HEK293 (cell line): ENCODE measurements at regions not wholly inside any gene's neighbourhood (a gene's known extent, or its start where the extent isn't known, plus 50 kb on each side); places are given as distances from the start of the nearest gene placed in this dataset.

Experiments used
- CTCF ChIA-PET: fragments of 350-600 bp; formaldehyde crosslinking; extraction: SDS; loops from one replicate; lab custom pipeline; 2021; ENCODE audit warnings: antibody characterized with exemption; lab: Yijun Ruan, JAX
- POLR2A ChIA-PET: fragments of 300-600 bp; formaldehyde crosslinking; extraction: SDS; loops from one replicate; lab custom pipeline; 2020; ENCODE audit warnings: antibody characterized with exemption, inconsistent platforms; lab: Yijun Ruan, JAX
- H3K27ac ChIP-seq: fragments of 200-500 bp; sonication (Bioruptor generic); 2 replicates; pipeline ENCODE4 v1.5.1; 2014; ENCODE audit warnings: low read depth, low read length, control low read depth, inconsistent platforms; ENCODE audit errors: extremely low read depth
- H3K36me3 ChIP-seq, 2 experiments: fragments of 200-500 bp in 1 of 2; sonication (Bioruptor generic) in 1 of 2; 1 replicate in 1 of 2; 2 replicates in 1 of 2; pipeline ENCODE4 v1.5.1; 2014 to 2017; ENCODE audit warnings: inconsistent platforms in 2 of 2, low read length in 2 of 2; ENCODE audit not compliant: control insufficient read depth in 2 of 2, insufficient read depth in 1 of 2
- H3K4me1 ChIP-seq: fragments of 200-500 bp; sonication (Bioruptor generic); 2 replicates; pipeline ENCODE4 v1.5.1; 2014; ENCODE audit warnings: mild to moderate bottlenecking, low read length, inconsistent platforms; ENCODE audit not compliant: control insufficient read depth, insufficient read depth
- H3K4me3 ChIP-seq: 2 replicates; pipeline ENCODE4 v1.5.1; 2011; ENCODE audit warnings: low read depth, mild to moderate bottlenecking, control low read depth, low read length, moderate library complexity
- H3K9me3 ChIP-seq: fragments of 200-500 bp; sonication (Bioruptor generic); 2 replicates; pipeline ENCODE4 v1.5.1; 2014; ENCODE audit warnings: low read depth, low read length, inconsistent platforms; ENCODE audit not compliant: control insufficient read depth, insufficient read depth
- BCL11B ChIP-seq: fragments of 450-650 bp; formaldehyde crosslinking; IDR thresholded peaks from 2 replicates; pipeline ENCODE4 v1.5.1; 2016; ENCODE audit warnings: low read depth, missing biosample characterization, missing genetic modification characterization
- GLI4 ChIP-seq: fragments of 450-650 bp; formaldehyde crosslinking; IDR thresholded peaks from 2 replicates; pipeline ENCODE4 v1.5.1; 2016; ENCODE audit warnings: missing biosample characterization, missing genetic modification characterization
- PRDM10 ChIP-seq: fragments of 450-650 bp; formaldehyde crosslinking; IDR thresholded peaks from 2 replicates; pipeline ENCODE4 v1.5.1; 2016; ENCODE audit warnings: missing biosample characterization, missing genetic modification characterization
- PRDM4 ChIP-seq: fragments of 450-650 bp; formaldehyde crosslinking; IDR thresholded peaks from 2 replicates; pipeline ENCODE4 v1.5.1; 2017; ENCODE audit warnings: missing biosample characterization, missing genetic modification characterization
- TSHZ1 ChIP-seq: fragments of 450-650 bp; formaldehyde crosslinking; IDR thresholded peaks from 2 replicates; pipeline ENCODE4 v1.5.1; 2016; ENCODE audit warnings: missing biosample characterization, missing genetic modification characterization, borderline replicate concordance
- YY1 ChIP-seq: fragments of 450-650 bp; formaldehyde crosslinking; IDR thresholded peaks from 2 replicates; pipeline ENCODE4 v1.5.1; 2018; ENCODE audit warnings: missing biosample characterization, missing genetic modification characterization
- ZBTB20 ChIP-seq: fragments of 450-650 bp; formaldehyde crosslinking; IDR thresholded peaks from 2 replicates; pipeline ENCODE4 v1.5.1; 2016; ENCODE audit warnings: missing biosample characterization, missing genetic modification characterization
- ZIC2 ChIP-seq: fragments of 450-650 bp; formaldehyde crosslinking; IDR thresholded peaks from 2 replicates; pipeline ENCODE4 v1.5.1; 2016; ENCODE audit warnings: missing biosample characterization, missing genetic modification characterization
- ZNF146 ChIP-seq: fragments of 450-650 bp; formaldehyde crosslinking; IDR thresholded peaks from 2 replicates; pipeline ENCODE4 v1.5.1; 2016; ENCODE audit warnings: missing biosample characterization, missing genetic modification characterization
- ZNF157 ChIP-seq: fragments of 450-650 bp; formaldehyde crosslinking; IDR thresholded peaks from 2 replicates; pipeline ENCODE4 v1.5.1; 2016; ENCODE audit warnings: missing biosample characterization, missing genetic modification characterization
- ZNF19 ChIP-seq: fragments of 450-650 bp; formaldehyde crosslinking; IDR thresholded peaks from 2 replicates; pipeline ENCODE4; 2016; ENCODE audit warnings: missing biosample characterization, missing genetic modification characterization, low read depth
- ZNF274 ChIP-seq, 2 experiments: fragments of 200-500 bp in 1 of 2; fragments of 450-650 bp in 1 of 2; sonication (Bioruptor generic) in 1 of 2; formaldehyde crosslinking in 1 of 2; IDR thresholded peaks; 2 replicates each; pipeline versions ENCODE4 v1.5.1 to v1.6.1; 2014 to 2016; ENCODE audit warnings: borderline replicate concordance in 1 of 2, inconsistent platforms in 1 of 2, low read length in 1 of 2, missing biosample characterization in 1 of 2, missing genetic modification characterization in 1 of 2
- ZNF416 ChIP-seq: fragments of 450-650 bp; formaldehyde crosslinking; IDR thresholded peaks from 2 replicates; pipeline ENCODE4 v1.5.1; 2016; ENCODE audit warnings: missing biosample characterization, missing genetic modification characterization
- ZNF433 ChIP-seq: fragments of 450-650 bp; formaldehyde crosslinking; IDR thresholded peaks from 2 replicates; pipeline ENCODE4 v1.5.1; 2016; ENCODE audit warnings: missing biosample characterization, missing genetic modification characterization, low read depth
- ZNF585B ChIP-seq: fragments of 450-650 bp; formaldehyde crosslinking; IDR thresholded peaks from 2 replicates; pipeline ENCODE4 v1.5.1; 2016; ENCODE audit warnings: missing biosample characterization, missing genetic modification characterization
- ZNF621 ChIP-seq: fragments of 450-650 bp; formaldehyde crosslinking; IDR thresholded peaks from 2 replicates; pipeline ENCODE4 v1.5.1; 2017; ENCODE audit warnings: missing biosample characterization, missing genetic modification characterization
- ZNF660 ChIP-seq: fragments of 450-650 bp; IDR thresholded peaks from 2 replicates; pipeline ENCODE4 v1.5.1; 2018; ENCODE audit warnings: missing biosample characterization, mild to moderate bottlenecking, missing genetic modification characterization
- ZNF704 ChIP-seq: fragments of 450-650 bp; formaldehyde crosslinking; IDR thresholded peaks from 2 replicates; pipeline ENCODE4 v1.5.1; 2016; ENCODE audit warnings: missing biosample characterization, missing genetic modification characterization
- TF ChIP-seq, protein P1 (sequence below): fragments of 450-650 bp; IDR thresholded peaks from 2 replicates; pipeline ENCODE4 v1.5.1; 2018; ENCODE audit warnings: missing biosample characterization, mild to moderate bottlenecking, missing genetic modification characterization
- TF ChIP-seq, protein P2 (sequence below): fragments of 450-650 bp; formaldehyde crosslinking; conservative IDR thresholded peaks from 2 replicates; pipeline ENCODE4 v1.5.1; 2016; ENCODE audit warnings: low read depth, missing biosample characterization, missing genetic modification characterization

- TF ChIP-seq PRDM10 (tag by site-specific recombination) = no peak
- TF ChIP-seq ZNF157 = no peak
- no peak for TF ChIP-seq ZNF433 (tag by site-specific recombination)
- no peak for TF ChIP-seq YY1
Observed at GRCh38 chr12:127257366-127257935, 1009.5 kb upstream of the TMEM132C start (continued).

GRCh38 chr12:127260531-127260930, 1006.4 kb upstream of the TMEM132C start:
- POLR2A ChIA-PET = no interaction called here
- CTCF ChIA-PET = no interaction called here
- H3K27ac ChIP-seq = no peak overlapping the region
- no peaks in the 10 kb centered on the region for H3K9me3 ChIP-seq
- H3K36me3 ChIP-seq = no peaks in the 10 kb centered on the region
- H3K4me1 ChIP-seq = no peaks in the 10 kb centered on the region
- no peak overlapping the region for H3K4me3 ChIP-seq
- TF ChIP-seq, protein P1, sequence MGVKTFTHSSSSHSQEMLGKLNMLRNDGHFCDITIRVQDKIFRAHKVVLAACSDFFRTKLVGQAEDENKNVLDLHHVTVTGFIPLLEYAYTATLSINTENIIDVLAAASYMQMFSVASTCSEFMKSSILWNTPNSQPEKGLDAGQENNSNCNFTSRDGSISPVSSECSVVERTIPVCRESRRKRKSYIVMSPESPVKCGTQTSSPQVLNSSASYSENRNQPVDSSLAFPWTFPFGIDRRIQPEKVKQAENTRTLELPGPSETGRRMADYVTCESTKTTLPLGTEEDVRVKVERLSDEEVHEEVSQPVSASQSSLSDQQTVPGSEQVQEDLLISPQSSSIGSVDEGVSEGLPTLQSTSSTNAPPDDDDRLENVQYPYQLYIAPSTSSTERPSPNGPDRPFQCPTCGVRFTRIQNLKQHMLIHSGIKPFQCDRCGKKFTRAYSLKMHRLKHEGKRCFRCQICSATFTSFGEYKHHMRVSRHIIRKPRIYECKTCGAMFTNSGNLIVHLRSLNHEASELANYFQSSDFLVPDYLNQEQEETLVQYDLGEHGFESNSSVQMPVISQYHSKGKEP (tag by site-specific recombination) = no peak
- TF ChIP-seq ZNF704 (tag by site-specific recombination) (no peak), ZNF621 (tag by site-specific recombination) (no peak), GLI4 (tag by site-specific recombination) (no peak), ZNF146 (tag by site-specific recombination) (no peak), ZNF416 (tag by site-specific recombination) (no peak), BCL11B (tag by site-specific recombination) (no peak), ZNF660 (no peak), ZIC2 (tag by site-specific recombination) (no peak), TSHZ1 (tag by site-specific recombination) (no peak), ZBTB20 (tag by site-specific recombination) (no peak), PRDM4 (tag by site-specific recombination) (no peak), ZNF274 (IDR thresholded peaks at IDR 0.05; ENCODE audit: low read length) (no peak), ZNF274 (tag by site-specific recombination; IDR thresholded peaks at IDR 0.05; ENCODE audit: borderline replicate concordance) (no peak), ZNF19 (tag by site-specific recombination) (no peak), ZNF585B (tag by site-specific recombination) (no peak)
- TF ChIP-seq, protein P2, sequence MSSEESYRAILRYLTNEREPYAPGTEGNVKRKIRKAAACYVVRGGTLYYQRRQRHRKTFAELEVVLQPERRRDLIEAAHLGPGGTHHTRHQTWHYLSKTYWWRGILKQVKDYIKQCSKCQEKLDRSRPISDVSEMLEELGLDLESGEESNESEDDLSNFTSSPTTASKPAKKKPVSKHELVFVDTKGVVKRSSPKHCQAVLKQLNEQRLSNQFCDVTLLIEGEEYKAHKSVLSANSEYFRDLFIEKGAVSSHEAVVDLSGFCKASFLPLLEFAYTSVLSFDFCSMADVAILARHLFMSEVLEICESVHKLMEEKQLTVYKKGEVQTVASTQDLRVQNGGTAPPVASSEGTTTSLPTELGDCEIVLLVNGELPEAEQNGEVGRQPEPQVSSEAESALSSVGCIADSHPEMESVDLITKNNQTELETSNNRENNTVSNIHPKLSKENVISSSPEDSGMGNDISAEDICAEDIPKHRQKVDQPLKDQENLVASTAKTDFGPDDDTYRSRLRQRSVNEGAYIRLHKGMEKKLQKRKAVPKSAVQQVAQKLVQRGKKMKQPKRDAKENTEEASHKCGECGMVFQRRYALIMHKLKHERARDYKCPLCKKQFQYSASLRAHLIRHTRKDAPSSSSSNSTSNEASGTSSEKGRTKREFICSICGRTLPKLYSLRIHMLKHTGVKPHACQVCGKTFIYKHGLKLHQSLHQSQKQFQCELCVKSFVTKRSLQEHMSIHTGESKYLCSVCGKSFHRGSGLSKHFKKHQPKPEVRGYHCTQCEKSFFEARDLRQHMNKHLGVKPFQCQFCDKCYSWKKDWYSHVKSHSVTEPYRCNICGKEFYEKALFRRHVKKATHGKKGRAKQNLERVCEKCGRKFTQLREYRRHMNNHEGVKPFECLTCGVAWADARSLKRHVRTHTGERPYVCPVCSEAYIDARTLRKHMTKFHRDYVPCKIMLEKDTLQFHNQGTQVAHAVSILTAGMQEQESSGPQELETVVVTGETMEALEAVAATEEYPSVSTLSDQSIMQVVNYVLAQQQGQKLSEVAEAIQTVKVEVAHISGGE (tag by site-specific recombination) = no peak
